ENCODE measurements at regions not wholly inside any gene's neighbourhood (a gene's known extent, or its start where the extent isn't known, plus 50 kb on each side); places are given as distances from the start of the nearest gene placed in this dataset.

DNA sequence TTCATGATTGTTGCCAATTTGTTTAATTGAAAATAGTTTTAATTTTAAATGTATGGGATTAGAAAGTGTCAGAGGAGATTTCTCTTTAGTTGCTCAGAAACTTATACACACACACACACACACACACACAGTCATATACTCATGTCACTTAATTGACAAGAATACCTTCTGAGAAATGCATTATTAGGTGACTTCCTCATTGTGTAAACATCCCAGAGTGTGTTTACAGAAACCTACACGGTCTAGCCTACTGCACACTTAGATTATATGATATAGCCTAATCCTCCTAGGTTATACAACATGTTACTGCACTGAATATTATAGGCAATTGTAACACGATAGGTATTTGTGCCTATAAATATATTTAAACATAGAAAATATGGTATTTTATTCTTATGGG is 1327.4 kb downstream of the FSTL5 start:
- H3K9ac ChIP-seq (ENCODE audit: low read length): no peak overlapping the region
- H3K36me3 ChIP-seq (ENCODE audit: control insufficient read depth, low read depth, low read length): no peaks in the 10 kb centered on the region
- H3K9me3 ChIP-seq (ENCODE audit: control insufficient read depth, low read depth, low read length): no peaks in the 10 kb centered on the region
- H3K4me3 ChIP-seq (ENCODE audit: low read length): no peak overlapping the region
- H3K4me1 ChIP-seq (ENCODE audit: control insufficient read depth, low read depth, low read length): no peaks in the 10 kb centered on the region
- H3K27ac ChIP-seq (ENCODE audit: low read length): no peak overlapping the region
- H3K27me3 ChIP-seq (ENCODE audit: control insufficient read depth, insufficient read depth, low read length): no peaks in the 10 kb centered on the region

DNA sequence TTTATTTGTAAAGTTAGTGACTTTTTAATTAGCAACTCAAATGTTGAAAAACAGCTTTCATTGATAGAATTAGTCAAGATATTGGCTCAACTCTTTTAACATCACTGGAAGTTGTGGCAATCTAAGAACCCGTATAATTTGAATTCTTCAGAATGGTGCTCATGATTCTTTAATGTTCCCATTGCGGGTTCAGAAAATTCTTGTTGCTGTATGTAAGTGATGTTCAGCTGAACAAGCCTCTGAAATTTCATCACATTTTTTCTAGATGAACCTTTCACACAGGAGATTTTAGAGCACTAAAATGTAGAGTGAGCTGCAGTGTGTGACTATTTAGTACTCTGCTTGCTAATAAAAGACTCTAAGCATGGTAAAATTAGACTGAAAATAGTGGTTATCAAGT is 1317.7 kb downstream of the FSTL5 start:
- Histone ChIP-seq H3K9ac (ENCODE audit: low read length) (no peak overlapping the region), H3K4me3 (ENCODE audit: low read length) (no peak overlapping the region), H3K4me1 (ENCODE audit: control insufficient read depth, low read depth, low read length) (no peaks in the 10 kb centered on the region), H3K9me3 (ENCODE audit: control insufficient read depth, low read depth, low read length) (no peaks in the 10 kb centered on the region), H3K27me3 (ENCODE audit: control insufficient read depth, insufficient read depth, low read length) (no peaks in the 10 kb centered on the region), H3K27ac (ENCODE audit: low read length) (no peak overlapping the region), H3K36me3 (ENCODE audit: control insufficient read depth, low read depth, low read length) (no peaks in the 10 kb centered on the region)

DNA sequence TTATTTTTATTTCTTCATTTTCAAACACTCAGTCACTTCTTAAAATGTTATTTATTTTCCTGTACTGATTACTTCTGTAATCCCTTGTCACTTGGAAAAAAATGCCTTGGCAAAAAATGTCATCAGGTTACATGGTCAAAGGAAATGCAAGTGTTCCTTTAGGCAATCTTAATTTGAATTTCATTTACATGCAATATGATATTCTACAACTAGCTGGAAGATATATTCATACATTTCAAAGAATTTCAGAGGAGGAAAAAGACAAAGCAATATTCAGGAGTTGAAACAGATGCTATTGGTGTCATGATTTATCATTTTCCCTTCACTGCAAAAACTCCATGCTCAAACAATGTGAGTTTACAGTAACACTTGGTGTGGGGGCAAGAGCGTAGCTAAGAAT is 1316.6 kb downstream of the FSTL5 start:
- Histone ChIP-seq H3K4me3 (ENCODE audit: low read length) (no peak overlapping the region), H3K9ac (ENCODE audit: low read length) (no peak overlapping the region), H3K27me3 (ENCODE audit: control insufficient read depth, insufficient read depth, low read length) (no peaks in the 10 kb centered on the region), H3K27ac (ENCODE audit: low read length) (no peak overlapping the region), H3K9me3 (ENCODE audit: control insufficient read depth, low read depth, low read length) (no peaks in the 10 kb centered on the region), H3K4me1 (ENCODE audit: control insufficient read depth, low read depth, low read length) (no peaks in the 10 kb centered on the region), H3K36me3 (ENCODE audit: control insufficient read depth, low read depth, low read length) (no peaks in the 10 kb centered on the region)

DNA sequence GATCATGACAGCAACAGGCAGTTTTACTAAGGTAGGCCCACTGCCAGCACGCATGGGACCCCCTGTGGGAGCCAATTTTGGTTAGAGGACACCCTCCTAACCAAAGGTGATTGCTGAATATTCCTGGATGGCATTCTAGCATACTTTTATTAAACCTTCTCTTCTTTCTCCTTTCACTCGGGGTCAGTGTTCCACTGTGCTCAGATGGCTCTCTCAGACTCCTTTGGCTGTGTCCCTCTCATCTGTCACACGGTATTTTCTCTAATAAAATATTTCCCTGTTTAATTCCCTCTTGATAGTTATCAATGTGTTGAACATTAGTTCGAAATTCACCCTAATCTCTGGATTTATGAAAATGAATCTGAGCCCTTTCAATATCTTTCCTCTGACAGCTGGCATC is 1315.3 kb downstream of the FSTL5 start:
- Histone ChIP-seq H3K9ac (ENCODE audit: low read length) (no peak overlapping the region), H3K27me3 (ENCODE audit: control insufficient read depth, insufficient read depth, low read length) (no peaks in the 10 kb centered on the region), H3K36me3 (ENCODE audit: control insufficient read depth, low read depth, low read length) (no peaks in the 10 kb centered on the region), H3K4me3 (ENCODE audit: low read length) (no peak overlapping the region), H3K27ac (ENCODE audit: low read length) (no peak overlapping the region), H3K4me1 (ENCODE audit: control insufficient read depth, low read depth, low read length) (no peaks in the 10 kb centered on the region), H3K9me3 (ENCODE audit: control insufficient read depth, low read depth, low read length) (no peaks in the 10 kb centered on the region)

DNA sequence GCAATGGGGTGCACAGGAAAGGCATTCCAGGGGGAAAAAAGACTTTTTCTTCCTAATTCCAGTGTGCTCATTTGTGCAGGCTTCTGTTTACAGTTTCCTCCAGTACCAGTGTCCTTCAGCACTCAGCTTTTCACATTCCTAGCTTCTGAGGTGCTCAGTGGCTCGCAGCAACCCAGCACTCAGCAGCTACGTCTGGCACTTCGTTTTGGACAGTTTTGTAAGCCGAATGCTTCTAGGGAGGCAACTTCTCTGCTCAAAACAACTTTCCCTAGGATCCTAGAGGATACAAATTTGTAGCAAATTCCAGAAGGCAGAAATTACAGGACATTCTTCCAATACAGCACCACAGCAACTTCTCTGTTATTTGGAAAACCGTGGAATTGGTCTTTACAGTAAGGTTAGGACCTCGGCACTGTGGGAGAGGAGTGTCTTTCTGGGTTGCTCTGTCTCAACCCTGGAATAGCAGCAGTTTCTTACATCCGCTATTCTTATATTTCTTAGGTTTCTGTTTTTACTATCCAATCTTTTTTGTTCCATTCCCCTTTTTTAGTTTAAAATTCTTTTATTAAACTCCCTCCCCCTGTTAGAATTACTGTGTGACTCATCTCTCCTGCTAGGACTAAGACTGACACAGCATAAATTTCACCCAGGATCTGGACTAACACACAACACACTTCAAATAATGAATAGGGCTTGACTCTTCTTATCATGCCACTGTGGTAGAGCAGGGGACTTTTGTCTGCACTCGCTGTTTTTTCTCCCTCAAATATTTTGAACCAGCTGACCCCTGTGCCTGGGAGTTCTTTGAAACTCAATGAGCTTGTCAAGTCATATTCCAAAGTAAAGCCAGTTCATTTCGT is 1314.7 kb downstream of the FSTL5 start:
- H3K4me3 ChIP-seq (ENCODE audit: low read length): no peak overlapping the region
- H3K36me3 ChIP-seq (ENCODE audit: control insufficient read depth, low read depth, low read length): no peaks in the 10 kb centered on the region
- H3K27ac ChIP-seq (ENCODE audit: low read length): no peak overlapping the region
- no peaks in the 10 kb centered on the region for H3K9me3 ChIP-seq (ENCODE audit: control insufficient read depth, low read depth, low read length)
- no peaks in the 10 kb centered on the region for H3K27me3 ChIP-seq (ENCODE audit: control insufficient read depth, insufficient read depth, low read length)
- no peak overlapping the region for H3K9ac ChIP-seq (ENCODE audit: low read length)
- H3K4me1 ChIP-seq (ENCODE audit: control insufficient read depth, low read depth, low read length): no peaks in the 10 kb centered on the region

DNA sequence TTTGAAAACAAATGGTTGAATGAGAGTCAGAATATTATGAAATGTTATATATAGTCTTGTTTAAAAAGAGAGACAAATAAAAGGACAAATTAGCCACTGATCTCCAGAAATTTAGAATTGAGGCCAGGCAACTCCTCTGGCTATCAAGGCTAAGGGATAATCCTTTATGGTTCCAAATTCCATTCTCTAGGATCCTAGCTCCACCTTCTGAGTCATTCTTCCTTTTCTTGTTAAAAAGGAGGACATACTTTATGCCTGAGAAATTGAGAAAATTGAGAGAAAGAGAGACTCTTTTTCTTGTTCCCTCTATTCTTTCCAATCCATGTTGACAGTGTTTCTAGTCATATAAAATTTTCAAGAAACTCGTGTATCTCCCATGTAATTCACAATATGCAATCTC is 1299.5 kb downstream of the FSTL5 start:
- H3K4me3 ChIP-seq (ENCODE audit: low read length): no peak overlapping the region
- H3K27ac ChIP-seq (ENCODE audit: low read length): no peak overlapping the region
- no peak overlapping the region for H3K9ac ChIP-seq (ENCODE audit: low read length)
- no peaks in the 10 kb centered on the region for H3K36me3 ChIP-seq (ENCODE audit: control insufficient read depth, low read depth, low read length)
- H3K4me1 ChIP-seq (ENCODE audit: control insufficient read depth, low read depth, low read length): no peaks in the 10 kb centered on the region
- H3K27me3 ChIP-seq (ENCODE audit: control insufficient read depth, insufficient read depth, low read length): no peaks in the 10 kb centered on the region
- H3K9me3 ChIP-seq (ENCODE audit: control insufficient read depth, low read depth, low read length): no peaks in the 10 kb centered on the region

DNA sequence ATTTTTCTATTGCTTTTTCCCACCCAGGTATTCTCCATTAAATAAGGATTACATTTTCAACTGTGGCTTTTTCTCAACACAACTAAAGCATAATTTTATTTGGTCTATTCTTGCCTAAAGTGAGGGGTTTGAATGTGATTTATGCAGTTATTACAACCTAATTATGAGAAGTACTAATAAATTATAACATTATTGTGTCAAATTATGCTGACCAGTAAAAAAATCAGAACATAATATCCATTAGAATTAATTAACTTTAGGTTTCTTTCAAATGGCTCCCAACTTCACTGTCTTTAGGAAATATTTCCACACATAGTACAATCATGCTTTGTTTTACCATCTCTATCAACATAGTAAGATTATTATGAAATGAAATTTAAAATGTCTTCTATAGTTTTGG is 1293.9 kb downstream of the FSTL5 start:
- Histone ChIP-seq H3K9ac (ENCODE audit: low read length) (no peak overlapping the region), H3K4me1 (ENCODE audit: control insufficient read depth, low read depth, low read length) (no peaks in the 10 kb centered on the region), H3K36me3 (ENCODE audit: control insufficient read depth, low read depth, low read length) (no peaks in the 10 kb centered on the region), H3K4me3 (ENCODE audit: low read length) (no peak overlapping the region), H3K9me3 (ENCODE audit: control insufficient read depth, low read depth, low read length) (no peaks in the 10 kb centered on the region), H3K27ac (ENCODE audit: low read length) (no peak overlapping the region), H3K27me3 (ENCODE audit: control insufficient read depth, insufficient read depth, low read length) (no peaks in the 10 kb centered on the region)

DNA sequence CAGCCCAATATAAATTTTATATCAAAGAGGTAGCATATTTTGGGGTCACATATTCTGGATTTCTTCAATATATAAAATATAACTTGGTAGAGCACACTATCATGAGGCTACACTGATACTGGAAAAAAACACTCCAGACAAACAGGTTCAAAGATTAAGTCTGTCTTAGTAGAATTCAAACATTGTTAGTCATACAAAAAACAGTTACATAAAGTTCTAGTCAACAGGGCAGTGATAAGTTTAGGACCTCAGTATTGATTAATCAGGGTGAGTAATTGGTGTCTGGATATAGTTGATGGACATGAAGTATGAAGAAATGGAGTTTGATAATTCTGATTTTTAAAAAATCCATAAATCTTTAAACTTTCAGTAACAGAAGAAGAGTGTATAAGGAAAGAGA is 1291.3 kb downstream of the FSTL5 start:
- H3K27ac ChIP-seq (ENCODE audit: low read length): no peak overlapping the region
- no peaks in the 10 kb centered on the region for H3K4me1 ChIP-seq (ENCODE audit: control insufficient read depth, low read depth, low read length)
- H3K9me3 ChIP-seq (ENCODE audit: control insufficient read depth, low read depth, low read length): no peaks in the 10 kb centered on the region
- H3K4me3 ChIP-seq (ENCODE audit: low read length): no peak overlapping the region
- no peaks in the 10 kb centered on the region for H3K36me3 ChIP-seq (ENCODE audit: control insufficient read depth, low read depth, low read length)
- H3K9ac ChIP-seq (ENCODE audit: low read length): no peak overlapping the region
- no peaks in the 10 kb centered on the region for H3K27me3 ChIP-seq (ENCODE audit: control insufficient read depth, insufficient read depth, low read length)

DNA sequence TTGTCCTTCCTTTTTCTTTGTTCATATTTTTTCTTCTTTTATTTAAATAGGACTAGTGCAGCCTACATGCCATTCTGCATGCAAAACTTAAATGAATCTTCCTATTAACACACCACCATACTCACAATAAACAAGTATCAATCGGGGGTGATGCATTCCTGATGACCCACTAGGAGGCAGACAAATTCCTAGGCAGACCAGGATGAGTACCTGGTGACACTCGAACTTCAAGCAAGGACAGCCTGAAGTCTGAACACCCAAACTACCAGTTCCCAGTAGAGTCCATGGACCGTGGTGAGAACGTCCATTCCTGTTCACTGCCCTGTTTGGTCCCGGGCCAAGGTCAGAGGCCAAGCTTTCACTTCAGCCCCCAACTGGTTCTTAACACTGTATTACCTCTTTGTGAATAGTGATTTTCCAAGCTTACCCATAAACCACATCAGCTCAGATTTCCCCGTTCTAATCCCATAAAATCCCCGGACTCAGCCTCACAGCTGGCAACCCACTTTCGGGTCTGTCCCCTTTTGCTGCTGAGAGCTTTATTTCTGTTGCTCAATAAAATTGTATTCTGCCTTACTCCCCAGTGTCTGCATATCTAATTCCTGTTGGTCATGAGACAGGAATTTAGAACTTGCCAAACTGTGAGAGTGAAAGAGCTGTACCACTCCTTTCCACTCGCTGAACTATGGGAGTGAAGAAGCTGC is 1286.6 kb downstream of the FSTL5 start:
- Histone ChIP-seq H3K36me3 (ENCODE audit: control insufficient read depth, low read depth, low read length) (no peaks in the 10 kb centered on the region), H3K4me1 (ENCODE audit: control insufficient read depth, low read depth, low read length) (no peaks in the 10 kb centered on the region), H3K9me3 (ENCODE audit: control insufficient read depth, low read depth, low read length) (no peaks in the 10 kb centered on the region), H3K4me3 (ENCODE audit: low read length) (no peak overlapping the region), H3K27me3 (ENCODE audit: control insufficient read depth, insufficient read depth, low read length) (no peaks in the 10 kb centered on the region), H3K27ac (ENCODE audit: low read length) (no peak overlapping the region), H3K9ac (ENCODE audit: low read length) (no peak overlapping the region)

DNA sequence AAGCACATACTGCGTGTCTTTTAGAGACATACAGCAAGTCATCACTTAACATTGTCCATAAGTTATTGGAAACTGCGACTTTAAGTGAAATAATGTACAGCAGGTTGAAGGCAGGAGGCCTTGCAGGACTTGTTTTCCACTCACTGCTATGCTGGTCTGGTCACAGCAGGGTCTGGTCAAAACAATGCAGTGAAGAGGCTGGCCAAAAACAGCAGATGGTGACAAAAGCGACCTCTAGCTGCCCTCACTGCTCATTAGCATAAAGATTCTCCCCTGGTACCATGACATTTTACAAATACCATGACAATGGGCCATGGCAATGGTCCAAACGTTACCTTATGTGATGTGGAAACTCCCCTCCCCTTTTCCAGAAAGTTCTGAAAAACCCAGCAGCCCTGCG is 1283.6 kb downstream of the FSTL5 start:
- H3K9ac ChIP-seq (ENCODE audit: low read length): no peak overlapping the region
- H3K4me1 ChIP-seq (ENCODE audit: control insufficient read depth, low read depth, low read length): no peaks in the 10 kb centered on the region
- H3K27me3 ChIP-seq (ENCODE audit: control insufficient read depth, insufficient read depth, low read length): no peaks in the 10 kb centered on the region
- no peak overlapping the region for H3K4me3 ChIP-seq (ENCODE audit: low read length)
- H3K27ac ChIP-seq (ENCODE audit: low read length): no peak overlapping the region
- no peaks in the 10 kb centered on the region for H3K9me3 ChIP-seq (ENCODE audit: control insufficient read depth, low read depth, low read length)
- H3K36me3 ChIP-seq (ENCODE audit: control insufficient read depth, low read depth, low read length): no peaks in the 10 kb centered on the region

DNA sequence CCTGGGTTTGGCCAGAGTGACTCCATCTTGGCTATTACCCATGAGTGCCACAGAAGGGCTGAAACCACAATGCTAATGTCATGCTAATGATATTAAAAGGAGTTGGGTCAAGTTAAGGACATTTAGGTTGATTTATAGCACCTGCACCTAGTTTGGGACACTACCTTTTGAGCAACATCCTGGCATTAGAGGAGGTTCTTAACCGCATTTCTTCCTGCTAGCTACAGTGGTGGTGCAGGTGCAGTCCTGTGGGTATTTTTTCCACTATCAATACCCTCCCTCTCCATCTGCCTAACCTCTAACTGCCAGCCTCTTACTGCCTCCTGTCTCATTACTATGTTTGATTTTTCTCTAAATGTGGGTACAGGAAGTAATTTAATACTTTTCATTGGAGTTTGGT is 1276.1 kb downstream of the FSTL5 start:
- Histone ChIP-seq H3K9ac (ENCODE audit: low read length) (no peak overlapping the region), H3K27ac (ENCODE audit: low read length) (no peak overlapping the region)

DNA sequence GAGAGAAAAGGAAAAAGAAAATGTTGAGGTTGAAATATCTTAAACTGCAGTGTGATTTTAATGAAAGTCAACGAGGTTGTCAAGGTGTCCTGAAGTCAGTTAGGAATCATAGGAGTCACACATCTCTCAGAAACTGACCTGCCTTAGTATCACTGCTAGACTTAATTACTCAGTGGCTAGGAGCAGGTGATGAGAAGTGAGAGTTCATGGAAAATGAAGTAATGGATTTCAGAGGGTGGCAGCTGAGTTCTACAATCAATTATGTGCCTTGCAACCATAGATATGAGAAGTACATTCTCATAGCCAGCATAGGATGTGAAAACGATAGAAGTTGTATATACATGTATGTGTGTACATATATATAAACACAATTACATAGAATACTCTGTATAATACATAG is 1269.7 kb downstream of the FSTL5 start:
- Histone ChIP-seq H3K9me3 (ENCODE audit: control insufficient read depth, low read depth, low read length) (no peaks in the 10 kb centered on the region), H3K4me1 (ENCODE audit: control insufficient read depth, low read depth, low read length) (no peaks in the 10 kb centered on the region), H3K4me3 (ENCODE audit: low read length) (no peak overlapping the region), H3K27me3 (ENCODE audit: control insufficient read depth, insufficient read depth, low read length) (no peaks in the 10 kb centered on the region), H3K27ac (ENCODE audit: low read length) (no peak overlapping the region), H3K9ac (ENCODE audit: low read length) (no peak overlapping the region), H3K36me3 (ENCODE audit: control insufficient read depth, low read depth, low read length) (no peaks in the 10 kb centered on the region)

More for the DNA sequence above, 1276.1 kb downstream of the FSTL5 start:
- Histone ChIP-seq H3K36me3 (ENCODE audit: control insufficient read depth, low read depth, low read length) (no peaks in the 10 kb centered on the region), H3K9me3 (ENCODE audit: control insufficient read depth, low read depth, low read length) (peaks cover 5% of the 10 kb centered on the region), H3K27me3 (ENCODE audit: control insufficient read depth, insufficient read depth, low read length) (no peaks in the 10 kb centered on the region), H3K4me1 (ENCODE audit: control insufficient read depth, low read depth, low read length) (no peaks in the 10 kb centered on the region), H3K4me3 (ENCODE audit: low read length) (no peak overlapping the region)

Data from iPS-18a (cell line).